HG03439 (cell line): ENCODE measurements at regions not wholly inside any gene's neighbourhood (a gene's known extent, or its start where the extent isn't known, plus 50 kb on each side); places are given as distances from the start of the nearest gene placed in this dataset.
"Not testable (repeated sequence)": the region's sequence is repeated elsewhere in the genome, so short reads cannot be mapped to it uniquely, and the experiment has no call there.

ENCODE experiments used
- ATAC-seq: cut with Tn5 transposase; IDR thresholded peaks from one replicate; pipeline ENCODE4 v1.9.1; 2021; ENCODE audit warnings: mild to moderate bottlenecking, moderate library complexity; ENCODE audit not compliant: unreplicated experiment

- ATAC-seq: no peak
Measured at GRCh38 chr10:117458571-117458970, 83.3 kb upstream of the PDZD8 start.

GRCh38 chr10:117457932-117458331, 82.7 kb upstream of the PDZD8 start:
- ATAC-seq: no peak

- ATAC-seq: no peak
Measured at GRCh38 chr10:117457071-117457810, 82.0 kb upstream of the PDZD8 start.

- no peak for ATAC-seq
Measured at GRCh38 chr10:117455346-117455745, 80.1 kb upstream of the PDZD8 start.

- ATAC-seq: no peak
Measured at GRCh38 chr10:117454502-117454901, 79.3 kb upstream of the PDZD8 start.

GRCh38 chr10:117453484-117453883, 78.2 kb upstream of the PDZD8 start:
- ATAC-seq: not testable (repeated sequence)

GRCh38 chr10:117450940-117451339, 75.7 kb upstream of the PDZD8 start:
- no peak for ATAC-seq

GRCh38 chr10:117449636-117450035, 74.4 kb upstream of the PDZD8 start:
- ATAC-seq: no peak

- ATAC-seq: no peak
Measured at GRCh38 chr10:117448802-117449201, 73.6 kb upstream of the PDZD8 start.

GRCh38 chr10:117445992-117446391, 70.8 kb upstream of the PDZD8 start:
- no peak for ATAC-seq

- no peak for ATAC-seq
Measured at GRCh38 chr10:117444497-117445040, 69.3 kb upstream of the PDZD8 start.

- ATAC-seq: no peak
Measured at GRCh38 chr10:117443686-117444041, 68.4 kb upstream of the PDZD8 start.

- ATAC-seq: peak; percentile 76
Measured at GRCh38 chr10:117442944-117443685, 67.9 kb upstream of the PDZD8 start.

- peak; percentile 18 for ATAC-seq
Measured at GRCh38 chr10:117442521-117442920, 67.3 kb upstream of the PDZD8 start.

- no peak for ATAC-seq
Measured at GRCh38 chr10:117441812-117442443, 66.7 kb upstream of the PDZD8 start.

GRCh38 chr10:117441361-117441760, 66.1 kb upstream of the PDZD8 start:
- no peak for ATAC-seq

- no peak for ATAC-seq
Measured at GRCh38 chr10:117439243-117439912, 64.1 kb upstream of the PDZD8 start.

- ATAC-seq: no peak
Measured at GRCh38 chr10:117432866-117433265, 57.6 kb upstream of the PDZD8 start.

GRCh38 chr10:117431160-117431559, 55.9 kb upstream of the PDZD8 start:
- ATAC-seq: no peak

- ATAC-seq: not testable (repeated sequence)
Measured at GRCh38 chr10:117430535-117430934, 55.3 kb upstream of the PDZD8 start.

GRCh38 chr10:117429643-117430265, 54.5 kb upstream of the PDZD8 start:
- ATAC-seq: no peak
